WTC11 (cell line): ENCODE measurements at regions not wholly inside any gene's neighbourhood (a gene's known extent, or its start where the extent isn't known, plus 50 kb on each side); places are given as distances from the start of the nearest gene placed in this dataset.

ENCODE experiments used
- ATAC-seq: fragments of 200-7000 bp; cut with Tn5 transposase; 2 replicates; pipeline ENCODE4 v1.10.0; 2021; ENCODE audit warnings: mild to moderate bottlenecking, moderate library complexity
- CTCF ChIA-PET: fragments of 300-600 bp; sonication (Branson Sonifier 250); formaldehyde crosslinking; loops from one replicate; lab custom pipeline; 2021; ENCODE audit warnings: antibody characterized with exemption; lab: Charles Lee
- POLR2A ChIA-PET: fragments of 350-600 bp; sonication (Branson Sonifier 250); formaldehyde crosslinking; loops from one replicate; lab custom pipeline; 2021; ENCODE audit warnings: antibody characterized with exemption; lab: Charles Lee
- DNase-seq: peaks from one replicate; pipeline ENCODE4 v3.0.0; 2021; ENCODE audit warnings: low spot score
- H3K27ac Mint-ChIP-seq: 2 replicates; pipeline ENCODE4 v1.8.0; 2021; ENCODE audit warnings: mixed read lengths
- H3K27me3 Mint-ChIP-seq: 2 replicates; pipeline ENCODE4 v1.8.0; 2021; ENCODE audit warnings: low read depth, mild to moderate bottlenecking, moderate library complexity, mixed read lengths
- H3K36me3 Mint-ChIP-seq: 2 replicates; pipeline ENCODE4 v1.8.0; 2021; ENCODE audit warnings: mixed read lengths
- H3K4me1 Mint-ChIP-seq: 2 replicates; pipeline ENCODE4 v1.8.0; 2022; ENCODE audit warnings: mixed read lengths
- H3K4me3 Mint-ChIP-seq: 2 replicates; pipeline ENCODE4 v1.8.0; 2021; ENCODE audit warnings: mild to moderate bottlenecking, moderate library complexity, mixed read lengths
- H3K9me3 Mint-ChIP-seq: 2 replicates; pipeline ENCODE4 v1.8.0; 2021; ENCODE audit warnings: mixed read lengths
- CREM ChIP-seq: sonication (generic); formaldehyde crosslinking; IDR thresholded peaks from 2 replicates; pipeline ENCODE4 v1.8.1; 2022; ENCODE audit warnings: mild to moderate bottlenecking, missing genetic modification reagents, moderate library complexity
- ELF4 ChIP-seq: sonication (generic); formaldehyde crosslinking; IDR thresholded peaks from 2 replicates; pipeline ENCODE4 v1.8.1; 2022; ENCODE audit warnings: low read depth, mild to moderate bottlenecking, moderate library complexity, missing genetic modification reagents
- ESRRA ChIP-seq: sonication (generic); formaldehyde crosslinking; IDR thresholded peaks from 2 replicates; pipeline ENCODE4 v1.8.1; 2022; ENCODE audit warnings: mild to moderate bottlenecking, missing genetic modification reagents, borderline replicate concordance
- FOXK1 ChIP-seq: sonication (generic); formaldehyde crosslinking; IDR thresholded peaks from 2 replicates; pipeline ENCODE4 v1.8.0; 2022; ENCODE audit warnings: mild to moderate bottlenecking, moderate library complexity, missing genetic modification reagents
- MLX ChIP-seq: sonication (generic); formaldehyde crosslinking; IDR thresholded peaks from 2 replicates; pipeline ENCODE4 v1.8.1; 2023; ENCODE audit warnings: mild to moderate bottlenecking, missing genetic modification reagents, moderate library complexity
- RELA ChIP-seq: sonication (generic); formaldehyde crosslinking; IDR thresholded peaks from 2 replicates; pipeline ENCODE4 v1.8.1; 2022; ENCODE audit warnings: missing genetic modification reagents, mild to moderate bottlenecking, borderline replicate concordance
- SP1 ChIP-seq: sonication (generic); formaldehyde crosslinking; conservative IDR thresholded peaks from 2 replicates; pipeline ENCODE4 v1.8.1; 2022; ENCODE audit warnings: missing genetic modification reagents
- ZNF121 ChIP-seq: sonication (generic); formaldehyde crosslinking; IDR thresholded peaks from 2 replicates; pipeline ENCODE4 v1.8.0; 2023; ENCODE audit warnings: missing genetic modification reagents
- ZNF263 ChIP-seq: sonication (generic); formaldehyde crosslinking; IDR thresholded peaks from 2 replicates; pipeline ENCODE4 v1.8.1; 2022; ENCODE audit warnings: low read depth, mild to moderate bottlenecking, moderate library complexity, missing genetic modification reagents
- ZNF317 ChIP-seq: sonication (generic); formaldehyde crosslinking; IDR thresholded peaks from 2 replicates; pipeline ENCODE4 v1.8.1; 2023; ENCODE audit warnings: low read depth, mild to moderate bottlenecking, moderate library complexity, missing genetic modification reagents, borderline replicate concordance
- ZNF396 ChIP-seq: fragments of 250-450 bp; sonication (Bioruptor Pico); IDR thresholded peaks from 2 replicates; pipeline ENCODE4 v1.8.0; 2021; ENCODE audit warnings: mild to moderate bottlenecking, moderate library complexity, borderline replicate concordance
- ZNF416 ChIP-seq: fragments of 250-450 bp; sonication (Bioruptor Pico); IDR thresholded peaks from 2 replicates; pipeline ENCODE4 v1.9.0; 2021; ENCODE audit warnings: mild to moderate bottlenecking, inconsistent platforms
- ZNF423 ChIP-seq: fragments of 250-450 bp; sonication (Bioruptor Pico); IDR thresholded peaks from 2 replicates; pipeline ENCODE4 v2.1.2; 2022; ENCODE audit warnings: mild to moderate bottlenecking, moderate library complexity
- ZNF532 ChIP-seq: fragments of 250-450 bp; sonication (Bioruptor Pico); IDR thresholded peaks from 2 replicates; pipeline ENCODE4 v1.9.0; 2021; ENCODE audit warnings: mild to moderate bottlenecking, borderline replicate concordance
- TF ChIP-seq, protein P1 (sequence below): sonication (generic); formaldehyde crosslinking; conservative IDR thresholded peaks from 2 replicates; pipeline ENCODE4 v1.8.1; 2023; ENCODE audit warnings: mild to moderate bottlenecking, low read depth, missing genetic modification reagents, moderate library complexity
- TF ChIP-seq, protein P2 (sequence below): sonication (generic); formaldehyde crosslinking; IDR thresholded peaks from 2 replicates; pipeline ENCODE4 v1.8.0; 2022; ENCODE audit warnings: mild to moderate bottlenecking, missing genetic modification reagents
- TF ChIP-seq, protein P3 (sequence below): fragments of 250-450 bp; sonication (Bioruptor Pico); IDR thresholded peaks from 2 replicates; pipeline ENCODE4 v1.9.0; 2021; ENCODE audit warnings: mild to moderate bottlenecking

DNA sequence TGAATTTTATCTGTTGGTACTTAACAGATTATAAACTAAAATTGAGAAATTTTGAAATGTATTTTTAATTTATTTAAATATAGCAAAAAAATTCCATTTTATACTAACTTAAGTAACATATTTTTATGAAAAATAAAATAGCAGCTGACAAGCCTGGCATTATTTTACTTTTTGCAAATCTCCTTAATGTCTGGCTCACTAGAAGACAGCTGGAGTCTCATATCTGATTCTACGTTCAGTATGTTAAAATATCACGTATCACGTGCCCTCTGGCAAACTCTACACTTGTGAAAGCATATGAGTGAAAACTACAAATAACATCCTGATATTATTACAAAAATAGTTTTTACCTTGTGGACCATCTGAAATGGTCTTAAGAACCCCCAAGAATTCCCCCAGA is 513.2 kb upstream of the NBEA start:
- Mint-ChIP-seq H3K4me3 (no peak overlapping the region), H3K9me3 (no peaks in the 10 kb centered on the region), H3K27ac (no peak overlapping the region), H3K4me1 (peaks cover 16% of the 10 kb centered on the region), H3K27me3 (no peaks in the 10 kb centered on the region), H3K36me3 (no peaks in the 10 kb centered on the region)
- TF ChIP-seq ESRRA (CRISPR knock-in tag) = no peak
- TF ChIP-seq, protein P1, sequence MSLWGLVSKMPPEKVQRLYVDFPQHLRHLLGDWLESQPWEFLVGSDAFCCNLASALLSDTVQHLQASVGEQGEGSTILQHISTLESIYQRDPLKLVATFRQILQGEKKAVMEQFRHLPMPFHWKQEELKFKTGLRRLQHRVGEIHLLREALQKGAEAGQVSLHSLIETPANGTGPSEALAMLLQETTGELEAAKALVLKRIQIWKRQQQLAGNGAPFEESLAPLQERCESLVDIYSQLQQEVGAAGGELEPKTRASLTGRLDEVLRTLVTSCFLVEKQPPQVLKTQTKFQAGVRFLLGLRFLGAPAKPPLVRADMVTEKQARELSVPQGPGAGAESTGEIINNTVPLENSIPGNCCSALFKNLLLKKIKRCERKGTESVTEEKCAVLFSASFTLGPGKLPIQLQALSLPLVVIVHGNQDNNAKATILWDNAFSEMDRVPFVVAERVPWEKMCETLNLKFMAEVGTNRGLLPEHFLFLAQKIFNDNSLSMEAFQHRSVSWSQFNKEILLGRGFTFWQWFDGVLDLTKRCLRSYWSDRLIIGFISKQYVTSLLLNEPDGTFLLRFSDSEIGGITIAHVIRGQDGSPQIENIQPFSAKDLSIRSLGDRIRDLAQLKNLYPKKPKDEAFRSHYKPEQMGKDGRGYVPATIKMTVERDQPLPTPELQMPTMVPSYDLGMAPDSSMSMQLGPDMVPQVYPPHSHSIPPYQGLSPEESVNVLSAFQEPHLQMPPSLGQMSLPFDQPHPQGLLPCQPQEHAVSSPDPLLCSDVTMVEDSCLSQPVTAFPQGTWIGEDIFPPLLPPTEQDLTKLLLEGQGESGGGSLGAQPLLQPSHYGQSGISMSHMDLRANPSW = no peak
- TF ChIP-seq, protein P2, sequence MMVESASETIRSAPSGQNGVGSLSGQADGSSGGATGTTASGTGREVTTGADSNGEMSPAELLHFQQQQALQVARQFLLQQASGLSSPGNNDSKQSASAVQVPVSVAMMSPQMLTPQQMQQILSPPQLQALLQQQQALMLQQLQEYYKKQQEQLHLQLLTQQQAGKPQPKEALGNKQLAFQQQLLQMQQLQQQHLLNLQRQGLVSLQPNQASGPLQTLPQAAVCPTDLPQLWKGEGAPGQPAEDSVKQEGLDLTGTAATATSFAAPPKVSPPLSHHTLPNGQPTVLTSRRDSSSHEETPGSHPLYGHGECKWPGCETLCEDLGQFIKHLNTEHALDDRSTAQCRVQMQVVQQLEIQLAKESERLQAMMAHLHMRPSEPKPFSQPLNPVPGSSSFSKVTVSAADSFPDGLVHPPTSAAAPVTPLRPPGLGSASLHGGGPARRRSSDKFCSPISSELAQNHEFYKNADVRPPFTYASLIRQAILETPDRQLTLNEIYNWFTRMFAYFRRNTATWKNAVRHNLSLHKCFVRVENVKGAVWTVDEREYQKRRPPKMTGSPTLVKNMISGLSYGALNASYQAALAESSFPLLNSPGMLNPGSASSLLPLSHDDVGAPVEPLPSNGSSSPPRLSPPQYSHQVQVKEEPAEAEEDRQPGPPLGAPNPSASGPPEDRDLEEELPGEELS = no peak
- no peak for TF ChIP-seq SP1 (CRISPR knock-in tag)
- TF ChIP-seq ZNF532 (CRISPR knock-in tag) = no peak
- no peak for TF ChIP-seq ZNF121
- no peak for TF ChIP-seq ZNF423 (CRISPR knock-in tag)
- TF ChIP-seq MLX = no peak
- no peak for TF ChIP-seq ZNF263 (CRISPR knock-in tag)
- no peak for TF ChIP-seq ELF4
- TF ChIP-seq CREM = no peak
- no peak for TF ChIP-seq ZNF396 (CRISPR knock-in tag)
- TF ChIP-seq RELA (CRISPR knock-in tag) = no peak
- POLR2A ChIA-PET = no interaction called here
- DNase-seq = no peak
- ATAC-seq = no peak
- CTCF ChIA-PET = no interaction called here

GRCh38 chr13:34430294-34430693 is 511.8 kb upstream of the NBEA start:
- no peaks in the 10 kb centered on the region for H3K36me3 Mint-ChIP-seq

More at GRCh38 chr13:34430294-34430693, 511.8 kb upstream of the NBEA start:
- TF ChIP-seq ZNF317 (no peak), ZNF396 (CRISPR knock-in tag) (no peak), FOXK1 (CRISPR knock-in tag) (no peak), ZNF532 (CRISPR knock-in tag) (no peak), ZNF416 (CRISPR knock-in tag) (no peak)
- TF ChIP-seq, protein P3, sequence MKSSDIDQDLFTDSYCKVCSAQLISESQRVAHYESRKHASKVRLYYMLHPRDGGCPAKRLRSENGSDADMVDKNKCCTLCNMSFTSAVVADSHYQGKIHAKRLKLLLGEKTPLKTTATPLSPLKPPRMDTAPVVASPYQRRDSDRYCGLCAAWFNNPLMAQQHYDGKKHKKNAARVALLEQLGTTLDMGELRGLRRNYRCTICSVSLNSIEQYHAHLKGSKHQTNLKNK (CRISPR knock-in tag) = no peak
- TF ChIP-seq, protein P2 = no peak
- Mint-ChIP-seq H3K4me3 (no peak overlapping the region), H3K27ac (no peak overlapping the region), H3K27me3 (no peaks in the 10 kb centered on the region), H3K9me3 (no peaks in the 10 kb centered on the region), H3K4me1 (peaks cover 10% of the 10 kb centered on the region)
- CTCF ChIA-PET = no interaction called here
- DNase-seq (no peak), ATAC-seq (no peak)
- POLR2A ChIA-PET = no interaction called here
